ENCODE measurements at regions not wholly inside any gene's neighbourhood (a gene's known extent, or its start where the extent isn't known, plus 50 kb on each side); places are given as distances from the start of the nearest gene placed in this dataset.

DNA sequence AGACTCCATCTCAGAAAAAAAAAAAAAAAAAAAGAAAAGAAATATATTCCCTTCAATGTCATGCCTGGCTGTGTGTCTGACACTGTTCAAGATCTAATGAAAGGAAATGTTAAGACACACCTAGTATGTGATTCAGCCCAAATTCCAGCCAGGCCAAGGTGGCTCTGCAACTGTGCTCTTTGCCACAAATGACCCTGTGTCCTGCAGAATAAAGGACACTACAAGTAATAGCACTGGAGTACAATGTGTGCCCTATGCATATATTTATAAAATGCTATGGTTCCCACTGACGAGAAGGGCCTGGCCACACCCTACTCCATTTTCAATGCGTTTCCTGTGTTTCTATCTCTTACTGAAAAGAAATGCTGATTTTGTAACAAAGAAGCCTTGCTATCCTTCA, 98.0 kb upstream of the SORBS2 start:
- no peak overlapping the region for H3K4me3 ChIP-seq (ENCODE audit: low read length)

GRCh38 chr4:185911556-185912064, 99.6 kb upstream of the SORBS2 start:
- WGBS (ENCODE audit: insufficient coverage, low lambda C conversion rate) = no CpG with 5 or more reads among the region's 4 CpGs
- no peaks in the 10 kb centered on the region for H3K9me3 ChIP-seq (ENCODE audit: control insufficient read depth, low read depth, low read length)
- H3K4me1 ChIP-seq (ENCODE audit: control insufficient read depth, insufficient read depth, low read length) = no peaks in the 10 kb centered on the region
- H3K36me3 ChIP-seq (ENCODE audit: control insufficient read depth, insufficient read depth, low read length) = no peaks in the 10 kb centered on the region
- H3K4me3 ChIP-seq (ENCODE audit: low read length) = no peak overlapping the region
- H3K27ac ChIP-seq (ENCODE audit: low read length) = no peak overlapping the region
- no peaks in the 10 kb centered on the region for H3K27me3 ChIP-seq (ENCODE audit: control insufficient read depth, insufficient read depth, low read length)
- DNase-seq = no peak

More for the DNA sequence above, 98.0 kb upstream of the SORBS2 start:
- 100% methylated on average over 1 of the region's 2 CpGs for WGBS (ENCODE audit: insufficient coverage, low lambda C conversion rate)
- H3K27ac ChIP-seq (ENCODE audit: low read length) = no peak overlapping the region
- no peaks in the 10 kb centered on the region for H3K27me3 ChIP-seq (ENCODE audit: control insufficient read depth, insufficient read depth, low read length)
- no peaks in the 10 kb centered on the region for H3K9me3 ChIP-seq (ENCODE audit: control insufficient read depth, low read depth, low read length)
- no peak for DNase-seq
- H3K36me3 ChIP-seq (ENCODE audit: control insufficient read depth, insufficient read depth, low read length) = no peaks in the 10 kb centered on the region
- no peaks in the 10 kb centered on the region for H3K4me1 ChIP-seq (ENCODE audit: control insufficient read depth, insufficient read depth, low read length)

DNA sequence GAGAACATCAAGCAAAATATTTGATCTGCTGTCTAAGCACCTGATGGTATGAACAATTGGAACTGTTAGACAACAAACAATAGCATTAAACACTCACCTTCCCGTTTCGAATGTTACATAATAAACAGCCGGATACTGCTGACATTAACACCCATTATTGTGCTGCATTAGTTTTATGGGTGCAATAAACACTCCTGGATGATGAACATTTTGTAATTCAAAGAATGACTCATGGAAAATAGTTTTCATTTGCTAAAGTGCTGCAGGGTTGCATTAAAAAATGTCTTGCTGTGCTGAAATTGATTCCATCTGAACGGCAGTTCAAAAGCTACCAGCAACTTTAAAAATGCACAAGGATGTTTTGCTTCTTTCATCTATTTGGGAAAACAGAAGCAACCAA, 100.8 kb upstream of the SORBS2 start:
- WGBS (ENCODE audit: insufficient coverage, low lambda C conversion rate) = 20% methylated on average over 1 of the region's 4 CpGs
- Histone ChIP-seq H3K4me3 (ENCODE audit: low read length) (no peak overlapping the region), H3K9me3 (ENCODE audit: control insufficient read depth, low read depth, low read length) (no peaks in the 10 kb centered on the region), H3K36me3 (ENCODE audit: control insufficient read depth, insufficient read depth, low read length) (no peaks in the 10 kb centered on the region), H3K27me3 (ENCODE audit: control insufficient read depth, insufficient read depth, low read length) (no peaks in the 10 kb centered on the region), H3K27ac (ENCODE audit: low read length) (no peak overlapping the region), H3K4me1 (ENCODE audit: control insufficient read depth, insufficient read depth, low read length) (no peaks in the 10 kb centered on the region)
- DNase-seq = peak; percentile 37 to 75

- no peaks in the 10 kb centered on the region for H3K27me3 ChIP-seq (ENCODE audit: control insufficient read depth, insufficient read depth, low read length)
- no peaks in the 10 kb centered on the region for H3K9me3 ChIP-seq (ENCODE audit: control insufficient read depth, low read depth, low read length)
- no peak overlapping the region for H3K27ac ChIP-seq (ENCODE audit: low read length)
- DNase-seq = no peak
- no peaks in the 10 kb centered on the region for H3K4me1 ChIP-seq (ENCODE audit: control insufficient read depth, insufficient read depth, low read length)
- no peaks in the 10 kb centered on the region for H3K36me3 ChIP-seq (ENCODE audit: control insufficient read depth, insufficient read depth, low read length)
- no peak overlapping the region for H3K4me3 ChIP-seq (ENCODE audit: low read length)
- WGBS (ENCODE audit: insufficient coverage, low lambda C conversion rate) = 76% methylated on average over 8 of the region's 11 CpGs
Measured at GRCh38 chr4:185914583-185915199, 102.7 kb upstream of the SORBS2 start.

- Histone ChIP-seq H3K36me3 (ENCODE audit: control insufficient read depth, insufficient read depth, low read length) (no peaks in the 10 kb centered on the region), H3K27me3 (ENCODE audit: control insufficient read depth, insufficient read depth, low read length) (no peaks in the 10 kb centered on the region), H3K4me3 (ENCODE audit: low read length) (no peak overlapping the region), H3K9me3 (ENCODE audit: control insufficient read depth, low read depth, low read length) (no peaks in the 10 kb centered on the region), H3K4me1 (ENCODE audit: control insufficient read depth, insufficient read depth, low read length) (no peaks in the 10 kb centered on the region), H3K27ac (ENCODE audit: low read length) (no peak overlapping the region)
- 83% methylated on average over 1 of the region's 2 CpGs for whole genome bisulfite sequencing (ENCODE audit: insufficient coverage, low lambda C conversion rate)
- no peak for DNase-seq
Measured at GRCh38 chr4:185915271-185915670, 103.3 kb upstream of the SORBS2 start.

DNA sequence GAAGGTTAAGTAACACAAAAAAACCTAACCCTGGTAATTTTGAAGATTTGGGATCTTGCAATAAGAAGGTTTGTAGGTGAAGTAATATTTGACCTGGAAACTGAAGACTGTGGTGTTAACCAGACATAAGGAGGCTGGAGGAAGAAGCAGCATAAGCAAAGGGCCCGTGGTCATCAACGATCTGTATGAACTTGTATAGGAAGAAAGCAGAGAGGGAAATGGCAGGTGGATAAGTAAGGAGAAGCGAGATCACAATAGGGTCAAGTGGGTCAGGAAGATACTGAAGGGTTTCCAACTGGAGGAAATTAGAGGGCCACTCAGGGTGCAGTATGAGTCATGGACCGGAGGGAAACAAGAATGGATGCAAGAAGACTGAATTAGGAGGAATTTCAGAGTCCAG, 103.8 kb upstream of the SORBS2 start:
- no peaks in the 10 kb centered on the region for H3K27me3 ChIP-seq (ENCODE audit: control insufficient read depth, insufficient read depth, low read length)
- no peaks in the 10 kb centered on the region for H3K4me1 ChIP-seq (ENCODE audit: control insufficient read depth, insufficient read depth, low read length)
- no peak overlapping the region for H3K4me3 ChIP-seq (ENCODE audit: low read length)
- no peaks in the 10 kb centered on the region for H3K36me3 ChIP-seq (ENCODE audit: control insufficient read depth, insufficient read depth, low read length)
- no peaks in the 10 kb centered on the region for H3K9me3 ChIP-seq (ENCODE audit: control insufficient read depth, low read depth, low read length)
- H3K27ac ChIP-seq (ENCODE audit: low read length) = no peak overlapping the region
- 100% methylated on average over 3 of the region's 4 CpGs for WGBS (ENCODE audit: insufficient coverage, low lambda C conversion rate)
- no peak for DNase-seq

- Histone ChIP-seq H3K4me3 (ENCODE audit: low read length) (no peak overlapping the region), H3K27me3 (ENCODE audit: control insufficient read depth, insufficient read depth, low read length) (no peaks in the 10 kb centered on the region), H3K9me3 (ENCODE audit: control insufficient read depth, low read depth, low read length) (no peaks in the 10 kb centered on the region), H3K4me1 (ENCODE audit: control insufficient read depth, insufficient read depth, low read length) (no peaks in the 10 kb centered on the region), H3K27ac (ENCODE audit: low read length) (no peak overlapping the region), H3K36me3 (ENCODE audit: control insufficient read depth, insufficient read depth, low read length) (no peaks in the 10 kb centered on the region)
- DNase-seq = no peak
- WGBS (ENCODE audit: insufficient coverage, low lambda C conversion rate) = no CpG with 5 or more reads among the region's 4 CpGs
Measured at GRCh38 chr4:185916231-185916630, 104.2 kb upstream of the SORBS2 start.

DNA sequence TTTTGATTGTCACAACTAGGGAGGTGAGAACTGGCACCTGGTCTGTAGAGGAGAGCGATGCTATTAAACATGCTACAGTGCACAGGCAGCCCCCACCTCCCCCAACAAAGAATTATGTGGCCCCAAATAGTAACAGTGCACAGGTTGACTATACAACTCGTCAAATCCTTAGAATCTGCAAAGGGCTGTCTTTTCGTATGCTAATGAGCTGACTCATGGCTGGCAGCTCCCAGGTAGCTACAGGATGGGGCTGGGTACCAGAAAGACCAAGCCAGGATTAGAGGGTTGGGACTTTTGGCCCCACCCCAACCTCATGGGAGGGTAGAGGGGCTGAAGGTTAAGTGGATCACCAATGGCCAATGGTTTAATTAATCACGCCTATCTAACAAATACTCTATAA, 104.7 kb upstream of the SORBS2 start:
- WGBS (ENCODE audit: insufficient coverage, low lambda C conversion rate) = no CpG with 5 or more reads among the region's 4 CpGs
- H3K4me3 ChIP-seq (ENCODE audit: low read length) = no peak overlapping the region
- no peak overlapping the region for H3K27ac ChIP-seq (ENCODE audit: low read length)
- DNase-seq = no peak
- H3K9me3 ChIP-seq (ENCODE audit: control insufficient read depth, low read depth, low read length) = no peaks in the 10 kb centered on the region
- H3K4me1 ChIP-seq (ENCODE audit: control insufficient read depth, insufficient read depth, low read length) = no peaks in the 10 kb centered on the region
- no peaks in the 10 kb centered on the region for H3K36me3 ChIP-seq (ENCODE audit: control insufficient read depth, insufficient read depth, low read length)
- no peaks in the 10 kb centered on the region for H3K27me3 ChIP-seq (ENCODE audit: control insufficient read depth, insufficient read depth, low read length)

- WGBS (ENCODE audit: insufficient coverage, low lambda C conversion rate) = 100% methylated on average over 3 of the region's 4 CpGs
- Histone ChIP-seq H3K27ac (ENCODE audit: low read length) (no peak overlapping the region), H3K36me3 (ENCODE audit: control insufficient read depth, insufficient read depth, low read length) (no peaks in the 10 kb centered on the region), H3K4me3 (ENCODE audit: low read length) (no peak overlapping the region), H3K9me3 (ENCODE audit: control insufficient read depth, low read depth, low read length) (no peaks in the 10 kb centered on the region), H3K4me1 (ENCODE audit: control insufficient read depth, insufficient read depth, low read length) (no peaks in the 10 kb centered on the region), H3K27me3 (ENCODE audit: control insufficient read depth, insufficient read depth, low read length) (no peaks in the 10 kb centered on the region)
- DNase-seq = no peak
Measured at GRCh38 chr4:185919107-185919506, 107.1 kb upstream of the SORBS2 start.

DNA sequence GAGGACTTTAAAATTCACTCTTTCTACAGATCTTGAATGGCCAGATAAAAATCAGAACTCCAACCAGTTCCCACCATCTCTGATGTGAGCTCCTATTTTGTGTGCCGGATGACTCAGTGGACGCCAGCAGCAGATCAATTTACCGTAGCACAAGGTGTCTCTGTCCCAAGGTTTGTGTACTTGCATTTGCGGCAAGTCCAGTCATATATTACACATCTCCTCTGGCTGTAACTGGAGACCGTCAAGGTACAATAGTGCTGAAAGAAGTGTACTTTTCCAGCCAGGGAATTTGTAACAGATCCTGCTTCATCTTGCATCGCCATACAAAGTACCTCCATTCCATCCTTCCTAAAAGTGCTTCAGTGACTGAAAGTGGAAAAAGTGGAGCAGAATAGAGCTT, 108.2 kb upstream of the SORBS2 start:
- H3K27me3 ChIP-seq (ENCODE audit: control insufficient read depth, insufficient read depth, low read length) = no peaks in the 10 kb centered on the region
- no peak overlapping the region for H3K27ac ChIP-seq (ENCODE audit: low read length)
- no peak overlapping the region for H3K4me3 ChIP-seq (ENCODE audit: low read length)
- H3K9me3 ChIP-seq (ENCODE audit: control insufficient read depth, low read depth, low read length) = no peaks in the 10 kb centered on the region
- no peak for DNase-seq
- no peaks in the 10 kb centered on the region for H3K4me1 ChIP-seq (ENCODE audit: control insufficient read depth, insufficient read depth, low read length)
- no peaks in the 10 kb centered on the region for H3K36me3 ChIP-seq (ENCODE audit: control insufficient read depth, insufficient read depth, low read length)
- no CpG with 5 or more reads among the region's 6 CpGs for WGBS (ENCODE audit: insufficient coverage, low lambda C conversion rate)

- H3K4me3 ChIP-seq (ENCODE audit: low read length) = no peak overlapping the region
- H3K9me3 ChIP-seq (ENCODE audit: control insufficient read depth, low read depth, low read length) = no peaks in the 10 kb centered on the region
- no peak overlapping the region for H3K27ac ChIP-seq (ENCODE audit: low read length)
- H3K27me3 ChIP-seq (ENCODE audit: control insufficient read depth, insufficient read depth, low read length) = no peaks in the 10 kb centered on the region
- no peaks in the 10 kb centered on the region for H3K4me1 ChIP-seq (ENCODE audit: control insufficient read depth, insufficient read depth, low read length)
- no peaks in the 10 kb centered on the region for H3K36me3 ChIP-seq (ENCODE audit: control insufficient read depth, insufficient read depth, low read length)
- no peak for DNase-seq
- 94% methylated on average over 6 of the region's 10 CpGs for WGBS (ENCODE audit: insufficient coverage, low lambda C conversion rate)
Measured at GRCh38 chr4:185920691-185921260, 108.8 kb upstream of the SORBS2 start.
